Neutrophil (primary cell): ENCODE measurements at regions not wholly inside any gene's neighbourhood (a gene's known extent, or its start where the extent isn't known, plus 50 kb on each side); places are given as distances from the start of the nearest gene placed in this dataset.

Experiments used
- H3K27ac ChIP-seq: fragments of 200-600 bp; sonication (generic); 2 replicates; pipeline ENCODE4 v1.5.1; 2016; ENCODE audit warnings: mild to moderate bottlenecking, moderate library complexity
- H3K27me3 ChIP-seq: fragments of 200-600 bp; sonication (generic); 2 replicates; pipeline ENCODE4 v1.6.0; 2016; ENCODE audit warnings: mild to moderate bottlenecking
- H3K36me3 ChIP-seq: fragments of 200-600 bp; sonication (generic); 2 replicates; pipeline ENCODE4 v1.5.1; 2017
- H3K4me1 ChIP-seq, 2 experiments: fragments of 200-600 bp in 1 of 2; sonication (generic) in 1 of 2; 1 replicate in 1 of 2; 2 replicates in 1 of 2; pipeline versions ENCODE4 v1.5.1 to v1.6.1; 2013 to 2016; ENCODE audit warnings: low read depth in 1 of 2, low read length in 1 of 2, mild to moderate bottlenecking in 1 of 2, moderate library complexity in 1 of 2; ENCODE audit not compliant: control insufficient read depth in 1 of 2, insufficient read depth in 1 of 2
- H3K4me3 ChIP-seq, 2 experiments: fragments of 200-600 bp in 1 of 2; sonication (generic) in 1 of 2; 1 replicate in 1 of 2; 2 replicates in 1 of 2; pipeline ENCODE4 v1.5.1; 2013 to 2016; ENCODE audit warnings: low read depth in 1 of 2, low read length in 1 of 2, mild to moderate bottlenecking in 1 of 2, moderate library complexity in 1 of 2
- H3K9me3 ChIP-seq: fragments of 200-600 bp; sonication (generic); 2 replicates; pipeline ENCODE4 v1.5.1; 2016
- TF ChIP-seq, protein P1 (sequence below): fragments of 200-600 bp; sonication (generic); IDR thresholded peaks from 2 replicates; pipeline ENCODE4 v1.5.1; 2016; ENCODE audit warnings: antibody characterized with exemption

DNA sequence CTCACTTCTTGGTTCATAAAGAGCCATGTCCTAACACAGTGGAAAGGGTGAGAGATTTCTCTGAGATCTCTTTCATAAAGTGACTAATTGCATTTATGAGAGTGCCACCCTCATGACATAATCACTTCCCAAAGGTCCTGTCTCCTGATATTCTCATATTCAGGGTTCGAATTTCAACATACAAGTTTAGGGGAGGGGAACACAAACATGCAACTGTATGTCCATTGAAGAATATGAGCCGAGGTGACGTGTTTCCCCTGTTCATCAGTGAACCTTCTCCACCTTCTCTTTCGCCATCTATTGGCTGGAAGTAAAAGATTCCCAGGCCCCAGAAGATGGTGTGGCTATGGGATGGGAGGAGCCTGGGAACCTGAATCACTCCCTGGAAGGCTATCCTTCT lies 354.2 kb upstream of the ATP2B1 start:
- H3K27me3 ChIP-seq = no peaks in the 10 kb centered on the region
- no peaks in the 10 kb centered on the region for H3K4me1 ChIP-seq
- H3K4me3 ChIP-seq = no peak overlapping the region
- TF ChIP-seq, protein P1, sequence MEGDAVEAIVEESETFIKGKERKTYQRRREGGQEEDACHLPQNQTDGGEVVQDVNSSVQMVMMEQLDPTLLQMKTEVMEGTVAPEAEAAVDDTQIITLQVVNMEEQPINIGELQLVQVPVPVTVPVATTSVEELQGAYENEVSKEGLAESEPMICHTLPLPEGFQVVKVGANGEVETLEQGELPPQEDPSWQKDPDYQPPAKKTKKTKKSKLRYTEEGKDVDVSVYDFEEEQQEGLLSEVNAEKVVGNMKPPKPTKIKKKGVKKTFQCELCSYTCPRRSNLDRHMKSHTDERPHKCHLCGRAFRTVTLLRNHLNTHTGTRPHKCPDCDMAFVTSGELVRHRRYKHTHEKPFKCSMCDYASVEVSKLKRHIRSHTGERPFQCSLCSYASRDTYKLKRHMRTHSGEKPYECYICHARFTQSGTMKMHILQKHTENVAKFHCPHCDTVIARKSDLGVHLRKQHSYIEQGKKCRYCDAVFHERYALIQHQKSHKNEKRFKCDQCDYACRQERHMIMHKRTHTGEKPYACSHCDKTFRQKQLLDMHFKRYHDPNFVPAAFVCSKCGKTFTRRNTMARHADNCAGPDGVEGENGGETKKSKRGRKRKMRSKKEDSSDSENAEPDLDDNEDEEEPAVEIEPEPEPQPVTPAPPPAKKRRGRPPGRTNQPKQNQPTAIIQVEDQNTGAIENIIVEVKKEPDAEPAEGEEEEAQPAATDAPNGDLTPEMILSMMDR = no peak
- no peaks in the 10 kb centered on the region for H3K36me3 ChIP-seq
- no peak overlapping the region for H3K27ac ChIP-seq
- H3K9me3 ChIP-seq = no peaks in the 10 kb centered on the region

DNA sequence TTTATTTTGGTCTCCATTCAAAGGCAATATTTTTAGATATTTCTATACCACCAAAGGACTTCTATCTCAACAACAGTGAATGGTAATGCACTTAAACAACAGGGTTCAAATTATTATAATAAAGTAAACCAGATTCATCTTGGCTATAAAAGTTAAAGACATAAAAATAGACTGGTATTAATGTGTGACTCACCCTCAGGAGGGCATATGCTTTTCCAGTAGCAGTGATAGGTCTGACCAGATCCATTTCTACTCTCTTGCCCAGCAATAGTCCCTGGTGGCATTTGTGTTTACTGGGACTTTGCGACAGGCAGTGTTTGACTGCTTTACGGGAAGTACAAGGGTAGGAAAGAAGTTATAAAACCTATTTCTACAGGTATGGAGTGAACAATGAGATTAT lies 353.2 kb upstream of the ATP2B1 start:
- Histone ChIP-seq H3K4me1 (no peaks in the 10 kb centered on the region), H3K36me3 (no peaks in the 10 kb centered on the region), H3K27ac (no peak overlapping the region), H3K4me3 (no peak overlapping the region), H3K9me3 (no peaks in the 10 kb centered on the region), H3K27me3 (no peaks in the 10 kb centered on the region)
- TF ChIP-seq, protein P1 = no peak

DNA sequence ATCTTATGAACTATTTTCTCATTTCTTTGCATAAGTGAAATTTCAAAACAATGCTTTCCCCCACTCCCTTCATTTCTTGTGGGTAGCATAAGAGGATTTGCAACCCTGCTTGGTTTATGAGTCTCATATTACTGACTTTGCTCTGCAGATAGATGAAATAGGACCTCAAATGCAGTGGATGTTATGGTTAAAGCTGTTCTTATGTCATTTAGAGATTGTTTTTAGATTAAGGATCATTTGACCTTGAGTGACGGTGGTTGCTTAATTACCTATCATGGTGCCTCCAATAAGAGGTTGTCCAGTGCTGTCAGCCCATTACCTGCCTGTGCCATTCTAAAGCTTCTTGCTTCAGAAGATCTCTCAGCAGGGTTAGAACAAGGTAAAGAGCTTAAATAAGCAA lies 351.4 kb upstream of the ATP2B1 start:
- H3K4me3 ChIP-seq = no peak overlapping the region
- H3K36me3 ChIP-seq = no peaks in the 10 kb centered on the region
- H3K27me3 ChIP-seq = no peaks in the 10 kb centered on the region
- no peaks in the 10 kb centered on the region for H3K4me1 ChIP-seq
- no peaks in the 10 kb centered on the region for H3K9me3 ChIP-seq
- TF ChIP-seq, protein P1 = no peak
- no peak overlapping the region for H3K27ac ChIP-seq

DNA sequence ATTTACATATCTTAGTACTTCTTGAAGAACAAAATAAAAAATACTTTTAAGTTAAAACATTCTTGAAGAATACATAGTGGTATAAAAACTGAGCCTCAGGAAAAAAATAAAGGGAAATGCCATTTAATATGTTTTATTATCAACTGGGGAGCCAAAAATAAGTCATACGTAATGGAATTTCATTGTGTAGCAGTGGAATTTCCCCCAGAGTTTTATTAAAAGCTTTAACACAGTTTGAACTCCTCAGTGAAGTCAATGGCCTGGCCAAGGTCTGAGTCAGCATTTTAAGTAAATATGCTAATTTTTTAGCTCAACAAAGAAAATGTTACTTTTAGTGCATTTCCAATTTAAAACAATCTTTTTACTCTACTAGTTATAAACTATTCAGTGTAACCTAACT lies 350.1 kb upstream of the ATP2B1 start:
- TF ChIP-seq, protein P1 = no peak
- H3K4me3 ChIP-seq = no peak overlapping the region
- no peaks in the 10 kb centered on the region for H3K27me3 ChIP-seq
- H3K36me3 ChIP-seq = no peaks in the 10 kb centered on the region
- H3K27ac ChIP-seq = no peak overlapping the region
- no peaks in the 10 kb centered on the region for H3K4me1 ChIP-seq
- no peaks in the 10 kb centered on the region for H3K9me3 ChIP-seq

DNA sequence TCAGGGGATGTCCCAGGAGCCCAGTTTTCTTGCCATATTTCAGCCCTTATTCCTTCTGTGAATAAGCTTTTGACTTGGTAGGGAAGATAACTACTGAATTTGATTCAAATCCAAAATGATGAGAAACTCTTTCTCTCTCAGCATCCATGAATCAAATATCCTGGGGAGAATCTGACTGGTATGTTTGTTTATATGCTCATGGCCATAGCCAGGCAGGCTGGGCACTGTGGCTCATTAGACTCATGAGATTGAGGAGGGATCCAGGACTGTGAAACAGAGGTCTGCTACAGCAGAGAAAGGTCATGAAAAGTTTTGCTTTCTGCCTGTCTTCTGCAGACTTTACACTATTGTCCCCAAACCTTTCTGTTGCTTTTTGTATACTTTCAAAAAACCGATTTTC lies 346.4 kb upstream of the ATP2B1 start:
- Histone ChIP-seq H3K27me3 (no peaks in the 10 kb centered on the region), H3K4me3 (no peak overlapping the region), H3K4me1 (no peaks in the 10 kb centered on the region), H3K36me3 (no peaks in the 10 kb centered on the region), H3K27ac (no peak overlapping the region), H3K9me3 (no peaks in the 10 kb centered on the region)
- TF ChIP-seq, protein P1 = no peak

DNA sequence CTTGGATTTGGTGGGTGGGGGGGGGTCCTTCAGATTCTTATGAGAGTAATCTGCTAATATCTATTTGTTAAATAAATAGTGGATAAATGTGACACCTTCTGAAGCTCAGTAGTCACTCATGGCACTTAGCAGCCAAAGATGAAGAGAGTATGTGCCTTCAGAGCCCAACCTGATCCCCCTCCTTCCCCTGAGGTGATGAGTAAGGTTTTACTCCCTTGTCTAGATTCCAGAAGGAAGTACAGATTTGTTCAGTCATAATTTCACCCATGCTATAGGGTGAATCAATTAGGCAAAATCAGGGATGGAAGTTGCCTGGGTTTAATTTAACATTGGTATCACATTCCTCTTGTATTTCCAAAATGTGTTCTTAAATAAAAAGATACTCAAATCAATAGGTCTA lies 340.3 kb upstream of the ATP2B1 start:
- TF ChIP-seq, protein P1 = no peak
- Histone ChIP-seq H3K4me1 (no peaks in the 10 kb centered on the region), H3K27ac (no peak overlapping the region), H3K27me3 (no peaks in the 10 kb centered on the region), H3K36me3 (no peaks in the 10 kb centered on the region), H3K4me3 (no peak overlapping the region), H3K9me3 (no peaks in the 10 kb centered on the region)
